Endothelial cell of umbilical vein (primary cell): ENCODE measurements at regions not wholly inside any gene's neighbourhood (a gene's known extent, or its start where the extent isn't known, plus 50 kb on each side); places are given as distances from the start of the nearest gene placed in this dataset.

Source experiments
- BruUV-seq: library from RNA; stranded (reverse); fragments of 400-500 nt; replicated peaks from 2 replicates; lab custom pipeline; 2021; lab: Mats Ljungman, UMichigan
- CTCF ChIA-PET: fragments of 300-600, 350-600 bp; sonication (Branson Sonifier 250); formaldehyde crosslinking; loops from one replicate; lab custom pipeline; 2021; ENCODE audit warnings: antibody characterized with exemption, inconsistent platforms; lab: Charles Lee
- POLR2A ChIA-PET: fragments of 300-600, 350-600 bp; sonication (Branson Sonifier 250); formaldehyde crosslinking; loops from one replicate; lab custom pipeline; 2021; ENCODE audit warnings: antibody characterized with exemption, inconsistent platforms; lab: Charles Lee
- DNase-seq: peaks from one replicate; pipeline ENCODE4 v3.0.0-alpha.2; 2011; ENCODE audit warnings: low read depth, low spot score
- FAIRE-seq: peaks from 2 replicates; lab custom pipeline; 2011; peaks lifted over from hg19 to GRCh38; lab: Jason Lieb, UNC
- H2AFZ ChIP-seq: 2 replicates; pipeline ENCODE4 v1.6.0; 2012; ENCODE audit warnings: low read depth, low read length, control low read depth, inconsistent platforms
- H3K27ac ChIP-seq: 2 replicates; pipeline ENCODE4 v1.5.1; 2011; ENCODE audit warnings: low read depth, mild to moderate bottlenecking, control low read depth, low read length, moderate library complexity; ENCODE audit not compliant: insufficient read depth
- H3K27me3 ChIP-seq, 2 experiments: 2 replicates each; pipeline versions ENCODE4 v1.6.0 to v1.6.1; 2011; ENCODE audit warnings: low read length in 2 of 2, mixed read lengths in 1 of 2; ENCODE audit not compliant: control insufficient read depth in 2 of 2, insufficient read depth in 2 of 2
- H3K36me3 ChIP-seq, 2 experiments: 2 replicates in 1 of 2; 3 replicates in 1 of 2; pipeline ENCODE4 v1.5.1; 2011; ENCODE audit warnings: low read length in 2 of 2, mild to moderate bottlenecking in 1 of 2, moderate library complexity in 1 of 2; ENCODE audit not compliant: control insufficient read depth in 2 of 2, insufficient read depth in 2 of 2; ENCODE audit errors: extremely low read depth in 1 of 2
- H3K4me1 ChIP-seq: 3 replicates; pipeline ENCODE4 v1.5.1; 2011; ENCODE audit warnings: mild to moderate bottlenecking, low read length; ENCODE audit not compliant: control insufficient read depth, insufficient read depth; ENCODE audit errors: extremely low read depth
- H3K4me2 ChIP-seq: 2 replicates; pipeline ENCODE4 v1.6.1; 2011; ENCODE audit warnings: low read length, control low read depth, mixed read lengths; ENCODE audit not compliant: insufficient read depth
- H3K4me3 ChIP-seq, 3 experiments: fragments of 200-600 bp in 1 of 3; sonication (generic), shearing (Covaris generic) in 1 of 3; replicated peaks in 1 of 3; 2 replicates each; pipeline ENCODE4 v1.5.1; 2011 to 2016; ENCODE audit warnings: control low read depth in 3 of 3, low read length in 3 of 3, mild to moderate bottlenecking in 2 of 3, inconsistent platforms in 1 of 3, low read depth in 1 of 3, moderate library complexity in 1 of 3; ENCODE audit not compliant: insufficient read depth in 1 of 3
- H3K79me2 ChIP-seq: 2 replicates; pipeline ENCODE4 v1.6.0; 2012; ENCODE audit warnings: low read length, inconsistent platforms; ENCODE audit not compliant: control insufficient read depth, insufficient read depth
- H3K9ac ChIP-seq: replicated peaks from 2 replicates; pipeline ENCODE3; 2011; ENCODE audit warnings: low read length, control low read depth; ENCODE audit not compliant: insufficient read depth; ENCODE audit errors: extremely low read depth
- H3K9me1 ChIP-seq: replicated peaks from 3 replicates; pipeline ENCODE4 v1.6.0; 2011; ENCODE audit warnings: mild to moderate bottlenecking, low read length; ENCODE audit not compliant: control insufficient read depth, insufficient read depth; ENCODE audit errors: extremely low read depth
- H3K9me3 ChIP-seq: replicated peaks from 2 replicates; pipeline ENCODE4 v1.5.1; 2012; ENCODE audit warnings: low read length, inconsistent platforms; ENCODE audit not compliant: control insufficient read depth, insufficient read depth
- H4K20me1 ChIP-seq: replicated peaks from 2 replicates; pipeline ENCODE3; 2011; ENCODE audit warnings: mild to moderate bottlenecking, low read length; ENCODE audit not compliant: control insufficient read depth, insufficient read depth; ENCODE audit errors: extremely low read depth
- EZH2 ChIP-seq: IDR thresholded peaks from 2 replicates; pipeline ENCODE4 v1.6.1; 2012; ENCODE audit warnings: borderline replicate concordance, low read depth, mild to moderate bottlenecking, moderate library complexity, low read length, inconsistent platforms; ENCODE audit not compliant: severe bottlenecking
- FOS ChIP-seq: IDR thresholded peaks from 2 replicates; pipeline ENCODE4 v1.6.1; 2011; ENCODE audit warnings: mild to moderate bottlenecking, low read length, moderate library complexity, borderline replicate concordance; ENCODE audit not compliant: insufficient read depth
- GATA2 ChIP-seq: IDR thresholded peaks from 2 replicates; pipeline ENCODE4 v1.7.0; 2011; ENCODE audit warnings: low read depth, mild to moderate bottlenecking, moderate library complexity, mixed read lengths, low read length; ENCODE audit not compliant: insufficient read length, insufficient read depth
- JUN ChIP-seq: IDR thresholded peaks from 2 replicates; pipeline ENCODE4 v1.6.1; 2011; ENCODE audit warnings: borderline replicate concordance, low read depth; ENCODE audit not compliant: insufficient read length, insufficient read depth
- MYC ChIP-seq: IDR thresholded peaks from one replicate; pipeline ENCODE4 v1.6.1; 2011; ENCODE audit warnings: mild to moderate bottlenecking, low read depth, low read length
- POLR2A ChIP-seq: IDR thresholded peaks from 2 replicates; pipeline ENCODE4 v1.6.1; 2012; ENCODE audit warnings: low read depth, mild to moderate bottlenecking, control low read depth, low read length
- POLR2AphosphoS5 ChIP-seq: IDR thresholded peaks from 2 replicates; pipeline ENCODE4 v1.6.1; 2012; ENCODE audit warnings: low read depth, mild to moderate bottlenecking, control low read depth, low read length, moderate library complexity; ENCODE audit not compliant: insufficient read depth
- dilution Hi-C: fragments of 300-500 bp; cut with MboI; formaldehyde crosslinking; loops from one replicate; pipeline ENCODE4 v1.15.0; 2019; ENCODE audit warnings: low sequenced_read_pairs; ENCODE audit not compliant: extremely low pct_ligation_motif_present
- intact Hi-C: fragments of 100-400 bp; cut with micrococcal nuclease; formaldehyde crosslinking; loops from one replicate; pipeline ENCODE4 v1.10.0; 2022
- TF ChIP-seq, protein P1 (sequence below): IDR thresholded peaks from 2 replicates; pipeline ENCODE4 v1.6.1; 2011; ENCODE audit not compliant: insufficient read depth, insufficient read length
- TF ChIP-seq, protein P2 (sequence below), 2 donors: IDR thresholded peaks; 1 replicate in 1 of 2; 2 replicates in 1 of 2; pipeline ENCODE4 v1.5.1; 2011; ENCODE audit warnings: low read length in 2 of 2, mild to moderate bottlenecking in 2 of 2, moderate library complexity in 2 of 2, control low read depth in 1 of 2, inconsistent platforms in 1 of 2, low read depth in 1 of 2; ENCODE audit not compliant: insufficient read depth in 1 of 2; ENCODE audit errors: extremely low read depth in 1 of 2

DNA sequence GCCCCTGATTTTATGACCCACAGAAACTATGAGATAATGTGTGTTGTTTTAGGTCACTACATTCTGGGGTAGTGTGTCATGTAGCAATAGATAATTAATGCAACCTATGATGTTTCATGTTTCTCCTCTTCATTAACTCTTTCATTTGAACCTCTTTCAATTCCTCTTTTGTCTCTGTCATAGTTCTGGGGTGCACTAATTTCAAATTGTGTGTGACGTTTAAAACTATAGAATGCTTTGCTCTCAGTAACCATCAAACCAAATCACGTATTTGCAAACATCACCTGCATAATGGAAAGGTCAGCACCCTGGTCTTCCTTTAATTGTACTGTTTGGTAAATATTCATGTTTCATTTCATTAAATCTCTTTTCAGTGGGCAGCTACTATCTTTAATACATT is 621.6 kb downstream of the TLR4 start:
- Histone ChIP-seq H3K9me3 (no peaks in the 10 kb centered on the region), H2AFZ (no peak overlapping the region), H3K9me1 (no peaks in the 10 kb centered on the region), H3K4me2 (no peak overlapping the region), H3K79me2 (no peaks in the 10 kb centered on the region), H3K36me3 (no peaks in the 10 kb centered on the region), H3K27ac (no peak overlapping the region), H3K4me1 (no peaks in the 10 kb centered on the region), H3K27me3 (no peaks in the 10 kb centered on the region), H4K20me1 (no peaks in the 10 kb centered on the region), H3K9ac (no peak overlapping the region), H3K4me3 (no peak overlapping the region)
- no TSS peak for BruUV-seq
- FAIRE-seq (no peak), DNase-seq (no peak)
- intact Hi-C loops = no loop called here
- ChIA-PET CTCF (no interaction called here), POLR2A (no interaction called here)
- dilution Hi-C loops = no loop called here
- TF ChIP-seq MYC = no peak

DNA sequence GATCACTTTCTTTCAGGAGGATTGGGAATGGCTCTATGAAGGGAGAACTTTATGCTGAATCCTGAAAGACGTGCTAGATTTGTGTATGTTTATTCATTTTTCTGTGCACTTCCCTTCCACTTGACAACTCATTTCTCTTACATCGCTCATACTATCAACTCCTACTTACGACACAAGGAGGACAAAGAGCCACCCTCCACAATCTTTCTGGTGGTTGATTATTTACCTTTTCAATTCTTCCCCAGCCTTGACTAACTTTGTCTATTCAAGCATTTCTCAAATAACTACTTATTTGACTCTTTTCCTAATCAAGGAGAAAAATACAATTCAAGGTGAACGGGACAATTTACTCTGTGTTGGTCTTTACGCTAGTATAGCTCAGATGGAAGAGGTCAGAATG is 622.1 kb downstream of the TLR4 start:
- no peak for DNase-seq
- intact Hi-C loops (no loop called here), dilution Hi-C loops (no loop called here)
- no TSS peak for BruUV-seq
- Histone ChIP-seq H2AFZ (no peak overlapping the region), H3K4me1 (no peaks in the 10 kb centered on the region), H4K20me1 (no peaks in the 10 kb centered on the region), H3K9me1 (no peaks in the 10 kb centered on the region), H3K4me3 (no peak overlapping the region), H3K27me3 (no peaks in the 10 kb centered on the region), H3K27ac (no peak overlapping the region), H3K36me3 (no peaks in the 10 kb centered on the region), H3K9me3 (no peaks in the 10 kb centered on the region), H3K9ac (no peak overlapping the region), H3K4me2 (no peak overlapping the region), H3K79me2 (no peaks in the 10 kb centered on the region)
- ChIA-PET CTCF (no interaction called here), POLR2A (no interaction called here)
- no peak for TF ChIP-seq JUN
- no peak for TF ChIP-seq POLR2AphosphoS5
- no peak for TF ChIP-seq GATA2
- no peak for TF ChIP-seq POLR2A
- TF ChIP-seq MYC = no peak
- TF ChIP-seq, protein P1, sequence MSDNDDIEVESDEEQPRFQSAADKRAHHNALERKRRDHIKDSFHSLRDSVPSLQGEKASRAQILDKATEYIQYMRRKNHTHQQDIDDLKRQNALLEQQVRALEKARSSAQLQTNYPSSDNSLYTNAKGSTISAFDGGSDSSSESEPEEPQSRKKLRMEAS = no peak
- no peak for TF ChIP-seq EZH2
- TF ChIP-seq FOS = no peak
- TF ChIP-seq, protein P2, sequence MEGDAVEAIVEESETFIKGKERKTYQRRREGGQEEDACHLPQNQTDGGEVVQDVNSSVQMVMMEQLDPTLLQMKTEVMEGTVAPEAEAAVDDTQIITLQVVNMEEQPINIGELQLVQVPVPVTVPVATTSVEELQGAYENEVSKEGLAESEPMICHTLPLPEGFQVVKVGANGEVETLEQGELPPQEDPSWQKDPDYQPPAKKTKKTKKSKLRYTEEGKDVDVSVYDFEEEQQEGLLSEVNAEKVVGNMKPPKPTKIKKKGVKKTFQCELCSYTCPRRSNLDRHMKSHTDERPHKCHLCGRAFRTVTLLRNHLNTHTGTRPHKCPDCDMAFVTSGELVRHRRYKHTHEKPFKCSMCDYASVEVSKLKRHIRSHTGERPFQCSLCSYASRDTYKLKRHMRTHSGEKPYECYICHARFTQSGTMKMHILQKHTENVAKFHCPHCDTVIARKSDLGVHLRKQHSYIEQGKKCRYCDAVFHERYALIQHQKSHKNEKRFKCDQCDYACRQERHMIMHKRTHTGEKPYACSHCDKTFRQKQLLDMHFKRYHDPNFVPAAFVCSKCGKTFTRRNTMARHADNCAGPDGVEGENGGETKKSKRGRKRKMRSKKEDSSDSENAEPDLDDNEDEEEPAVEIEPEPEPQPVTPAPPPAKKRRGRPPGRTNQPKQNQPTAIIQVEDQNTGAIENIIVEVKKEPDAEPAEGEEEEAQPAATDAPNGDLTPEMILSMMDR (IDR thresholded peaks at IDR 0.05; ENCODE audit: extremely low read depth in 1 of 2, insufficient read depth in 1 of 2, low read depth in 1 of 2, low read length in 2 of 2) = no peak
- no peak for FAIRE-seq
